ENCODE measurements at regions not wholly inside any gene's neighbourhood (a gene's known extent, or its start where the extent isn't known, plus 50 kb on each side); places are given as distances from the start of the nearest gene placed in this dataset.

DNA sequence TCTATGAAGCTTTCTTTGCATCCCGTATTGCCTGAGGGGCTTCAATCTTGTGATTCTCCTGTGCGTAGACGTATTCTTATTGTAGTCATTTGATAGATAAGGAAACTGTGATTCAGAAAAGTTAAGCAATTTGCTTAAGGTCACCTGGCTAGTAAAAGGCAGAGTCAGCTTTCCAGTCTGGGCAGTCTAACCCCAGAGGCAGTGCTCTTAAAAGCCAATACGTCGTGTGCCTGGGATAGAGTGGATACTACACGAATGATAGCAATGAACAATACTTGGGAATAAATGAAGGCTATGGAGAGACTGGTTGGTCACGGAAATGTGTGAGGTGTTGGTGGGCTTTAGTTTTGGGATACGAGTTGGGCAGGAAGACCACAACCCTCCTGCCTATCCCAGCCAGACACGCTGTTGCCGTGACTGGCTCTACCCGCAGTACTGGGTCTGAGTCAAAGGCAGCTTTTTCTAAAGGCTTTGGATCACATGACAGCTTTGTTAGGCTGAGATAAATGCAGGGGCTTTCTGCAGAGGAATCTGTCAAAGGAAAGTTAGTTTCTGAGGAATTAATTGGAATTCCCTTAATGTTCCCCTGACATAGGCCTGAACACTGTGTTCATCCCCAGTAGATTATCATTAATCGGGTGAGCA is 302.6 kb downstream of the KIF4B start:
- BruUV-seq (replicated peaks), result no TSS peak
- CTCF ChIA-PET, result no interaction called here
- no peaks in the 10 kb centered on the region for H4K20me1 ChIP-seq (replicated peaks; ENCODE audit: control insufficient read depth, extremely low read depth, insufficient read depth, low read length)
- H3K4me1 ChIP-seq (ENCODE audit: control insufficient read depth, extremely low read depth, insufficient read depth, low read length), result no peaks in the 10 kb centered on the region
- intact Hi-C loops (cut with micrococcal nuclease), result no loop called here
- FAIRE-seq, result no peak
- H3K9ac ChIP-seq (replicated peaks; ENCODE audit: extremely low read depth, insufficient read depth, low read length), result no peak overlapping the region
- H2AFZ ChIP-seq (ENCODE audit: low read depth, low read length), result no peak overlapping the region
- POLR2A ChIA-PET, result no interaction called here
- no peak for DNase-seq (ENCODE audit: low read depth, low spot score)
- TF ChIP-seq MYC (IDR thresholded peaks at IDR 0.05; ENCODE audit: low read depth, low read length) (no peak), POLR2A (IDR thresholded peaks at IDR 0.05; ENCODE audit: low read depth, low read length) (no peak), POLR2AphosphoS5 (IDR thresholded peaks at IDR 0.05; ENCODE audit: insufficient read depth, low read depth, low read length) (no peak), GATA2 (IDR thresholded peaks at IDR 0.05; ENCODE audit: insufficient read depth, insufficient read length, low read depth, low read length) (no peak)
- TF ChIP-seq, protein P1, sequence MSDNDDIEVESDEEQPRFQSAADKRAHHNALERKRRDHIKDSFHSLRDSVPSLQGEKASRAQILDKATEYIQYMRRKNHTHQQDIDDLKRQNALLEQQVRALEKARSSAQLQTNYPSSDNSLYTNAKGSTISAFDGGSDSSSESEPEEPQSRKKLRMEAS (IDR thresholded peaks at IDR 0.05; ENCODE audit: insufficient read depth, insufficient read length), result no peak
- H3K36me3 ChIP-seq (ENCODE audit: control insufficient read depth in 2 of 2, extremely low read depth in 1 of 2, insufficient read depth in 2 of 2, low read length in 2 of 2), result no peaks in the 10 kb centered on the region
- no peaks in the 10 kb centered on the region for H3K27me3 ChIP-seq (ENCODE audit: control insufficient read depth in 2 of 2, insufficient read depth in 2 of 2, low read length in 2 of 2)
- H3K79me2 ChIP-seq (ENCODE audit: control insufficient read depth, insufficient read depth, low read length), result no peaks in the 10 kb centered on the region
- dilution Hi-C loops (cut with MboI; ENCODE audit: extremely low pct_ligation_motif_present, low sequenced_read_pairs), result no loop called here
- H3K9me1 ChIP-seq (replicated peaks; ENCODE audit: control insufficient read depth, extremely low read depth, insufficient read depth, low read length), result no peaks in the 10 kb centered on the region
- no peak overlapping the region for H3K4me3 ChIP-seq (replicated peaks in 1 of 3; ENCODE audit: insufficient read depth in 1 of 3, low read depth in 1 of 3, low read length in 3 of 3)
- no peak overlapping the region for H3K4me2 ChIP-seq (ENCODE audit: insufficient read depth, low read length)
- H3K9me3 ChIP-seq (replicated peaks; ENCODE audit: control insufficient read depth, insufficient read depth, low read length), result no peaks in the 10 kb centered on the region
- no peak overlapping the region for H3K27ac ChIP-seq (ENCODE audit: insufficient read depth, low read depth, low read length)

DNA sequence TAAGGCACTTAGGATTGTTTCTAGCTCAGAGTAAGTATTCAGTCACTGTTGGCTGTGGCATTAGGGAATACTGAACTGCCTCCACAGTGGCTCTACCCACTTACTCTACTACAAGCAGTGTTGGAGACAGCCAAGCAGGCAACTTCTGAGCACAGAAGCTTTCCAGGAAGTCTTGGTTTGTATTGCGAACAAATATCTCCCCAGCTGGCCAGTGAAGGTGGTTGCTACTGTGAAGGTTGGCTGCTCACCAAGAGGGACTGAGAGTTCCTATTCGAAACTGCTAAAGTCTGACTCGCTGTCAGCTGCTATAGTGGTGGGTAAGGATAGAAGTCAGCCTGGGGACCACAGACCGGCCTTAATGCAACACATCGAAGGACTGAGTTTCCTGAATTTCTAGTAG is 319.1 kb downstream of the KIF4B start:
- no peak overlapping the region for H3K27ac ChIP-seq (ENCODE audit: insufficient read depth, low read depth, low read length)

More for the DNA sequence above, 319.1 kb downstream of the KIF4B start:
- no peaks in the 10 kb centered on the region for H3K79me2 ChIP-seq (ENCODE audit: control insufficient read depth, insufficient read depth, low read length)
- CTCF ChIA-PET, result no interaction called here
- no peak overlapping the region for H3K9ac ChIP-seq (replicated peaks; ENCODE audit: extremely low read depth, insufficient read depth, low read length)
- no peaks in the 10 kb centered on the region for H4K20me1 ChIP-seq (replicated peaks; ENCODE audit: control insufficient read depth, extremely low read depth, insufficient read depth, low read length)
- intact Hi-C loops (cut with micrococcal nuclease) (no loop called here), dilution Hi-C loops (cut with MboI; ENCODE audit: extremely low pct_ligation_motif_present, low sequenced_read_pairs) (no loop called here)
- peaks cover 2% of the 10 kb centered on the region for H3K9me3 ChIP-seq (replicated peaks; ENCODE audit: control insufficient read depth, insufficient read depth, low read length)
- FAIRE-seq, result no peak
- TF ChIP-seq POLR2AphosphoS5 (IDR thresholded peaks at IDR 0.05; ENCODE audit: insufficient read depth, low read depth, low read length), result no peak
- no peak for TF ChIP-seq MYC (IDR thresholded peaks at IDR 0.05; ENCODE audit: low read depth, low read length)
- TF ChIP-seq FOS (IDR thresholded peaks at IDR 0.05; ENCODE audit: borderline replicate concordance, insufficient read depth, low read length), result no peak
- TF ChIP-seq, protein P1 (IDR thresholded peaks at IDR 0.05; ENCODE audit: insufficient read depth, insufficient read length), result no peak
- TF ChIP-seq POLR2A (IDR thresholded peaks at IDR 0.05; ENCODE audit: low read depth, low read length), result no peak
- no peak for TF ChIP-seq EZH2 (IDR thresholded peaks at IDR 0.05; ENCODE audit: borderline replicate concordance, low read depth, low read length, severe bottlenecking)
- TF ChIP-seq, protein P2, sequence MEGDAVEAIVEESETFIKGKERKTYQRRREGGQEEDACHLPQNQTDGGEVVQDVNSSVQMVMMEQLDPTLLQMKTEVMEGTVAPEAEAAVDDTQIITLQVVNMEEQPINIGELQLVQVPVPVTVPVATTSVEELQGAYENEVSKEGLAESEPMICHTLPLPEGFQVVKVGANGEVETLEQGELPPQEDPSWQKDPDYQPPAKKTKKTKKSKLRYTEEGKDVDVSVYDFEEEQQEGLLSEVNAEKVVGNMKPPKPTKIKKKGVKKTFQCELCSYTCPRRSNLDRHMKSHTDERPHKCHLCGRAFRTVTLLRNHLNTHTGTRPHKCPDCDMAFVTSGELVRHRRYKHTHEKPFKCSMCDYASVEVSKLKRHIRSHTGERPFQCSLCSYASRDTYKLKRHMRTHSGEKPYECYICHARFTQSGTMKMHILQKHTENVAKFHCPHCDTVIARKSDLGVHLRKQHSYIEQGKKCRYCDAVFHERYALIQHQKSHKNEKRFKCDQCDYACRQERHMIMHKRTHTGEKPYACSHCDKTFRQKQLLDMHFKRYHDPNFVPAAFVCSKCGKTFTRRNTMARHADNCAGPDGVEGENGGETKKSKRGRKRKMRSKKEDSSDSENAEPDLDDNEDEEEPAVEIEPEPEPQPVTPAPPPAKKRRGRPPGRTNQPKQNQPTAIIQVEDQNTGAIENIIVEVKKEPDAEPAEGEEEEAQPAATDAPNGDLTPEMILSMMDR (IDR thresholded peaks at IDR 0.05; ENCODE audit: extremely low read depth in 1 of 2, insufficient read depth in 1 of 2, low read depth in 1 of 2, low read length in 2 of 2), result no peak
- no peak for TF ChIP-seq JUN (IDR thresholded peaks at IDR 0.05; ENCODE audit: borderline replicate concordance, insufficient read depth, insufficient read length, low read depth)
- no peak for TF ChIP-seq GATA2 (IDR thresholded peaks at IDR 0.05; ENCODE audit: insufficient read depth, insufficient read length, low read depth, low read length)
- H3K4me1 ChIP-seq (ENCODE audit: control insufficient read depth, extremely low read depth, insufficient read depth, low read length), result no peaks in the 10 kb centered on the region
- H3K27me3 ChIP-seq (ENCODE audit: control insufficient read depth in 2 of 2, insufficient read depth in 2 of 2, low read length in 2 of 2), result no peaks in the 10 kb centered on the region
- no peak overlapping the region for H3K4me2 ChIP-seq (ENCODE audit: insufficient read depth, low read length)
- no peak overlapping the region for H3K4me3 ChIP-seq (replicated peaks in 1 of 3; ENCODE audit: insufficient read depth in 1 of 3, low read depth in 1 of 3, low read length in 3 of 3)
- H3K9me1 ChIP-seq (replicated peaks; ENCODE audit: control insufficient read depth, extremely low read depth, insufficient read depth, low read length), result no peaks in the 10 kb centered on the region
- no peak overlapping the region for H2AFZ ChIP-seq (ENCODE audit: low read depth, low read length)
- DNase-seq (ENCODE audit: low read depth, low spot score), result no peak
- POLR2A ChIA-PET, result no interaction called here
- no TSS peak for BruUV-seq (replicated peaks)
- H3K36me3 ChIP-seq (ENCODE audit: control insufficient read depth in 2 of 2, extremely low read depth in 1 of 2, insufficient read depth in 2 of 2, low read length in 2 of 2), result no peaks in the 10 kb centered on the region

All from endothelial cell of umbilical vein (primary cell).